SH-SY5Y (cell line): ENCODE measurements at regions not wholly inside any gene's neighbourhood (a gene's known extent, or its start where the extent isn't known, plus 50 kb on each side); places are given as distances from the start of the nearest gene placed in this dataset.

ENCODE experiments used
- GATA2 ChIP-seq: IDR thresholded peaks from 2 replicates; pipeline ENCODE4 v1.6.1; 2011; ENCODE audit warnings: mild to moderate bottlenecking, low read depth, low read length
- GATA3 ChIP-seq: IDR thresholded peaks from 2 replicates; pipeline ENCODE4 v1.6.1; 2011; ENCODE audit warnings: low read depth, mild to moderate bottlenecking, low read length, moderate library complexity

- TF ChIP-seq GATA2: no peak
- no peak for TF ChIP-seq GATA3
These were observed 166.8 kb upstream of the FOXN2 start for GRCh38 chr2:48147719-48148118.
